CMK (cell line): ENCODE measurements at regions not wholly inside any gene's neighbourhood (a gene's known extent, or its start where the extent isn't known, plus 50 kb on each side); places are given as distances from the start of the nearest gene placed in this dataset.

Source experiments
- DNase-seq: peaks from one replicate; pipeline ENCODE4 v3.0.0-alpha.2; 2010; ENCODE audit warnings: low read depth

DNA sequence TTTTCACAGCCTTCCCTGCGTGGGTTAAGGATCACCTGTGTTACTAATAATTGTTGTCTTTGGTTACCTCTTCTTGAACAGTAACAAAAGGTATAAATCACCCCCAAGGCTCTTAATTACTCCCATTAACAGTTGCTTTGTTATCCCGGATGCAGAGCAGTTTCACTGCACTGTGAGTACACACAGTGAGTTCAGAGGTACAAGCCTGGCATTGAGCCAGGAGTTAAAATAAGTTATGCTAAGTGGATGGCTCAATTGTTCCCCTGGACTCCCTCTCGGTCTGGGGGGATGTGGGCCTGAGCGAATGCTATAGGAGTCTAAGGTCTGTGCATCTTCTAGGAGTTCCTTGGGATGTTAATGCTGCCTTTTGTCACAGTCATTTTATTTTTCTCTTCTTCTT, 258.3 kb downstream of the ATG4C start:
- no peak for DNase-seq

DNA sequence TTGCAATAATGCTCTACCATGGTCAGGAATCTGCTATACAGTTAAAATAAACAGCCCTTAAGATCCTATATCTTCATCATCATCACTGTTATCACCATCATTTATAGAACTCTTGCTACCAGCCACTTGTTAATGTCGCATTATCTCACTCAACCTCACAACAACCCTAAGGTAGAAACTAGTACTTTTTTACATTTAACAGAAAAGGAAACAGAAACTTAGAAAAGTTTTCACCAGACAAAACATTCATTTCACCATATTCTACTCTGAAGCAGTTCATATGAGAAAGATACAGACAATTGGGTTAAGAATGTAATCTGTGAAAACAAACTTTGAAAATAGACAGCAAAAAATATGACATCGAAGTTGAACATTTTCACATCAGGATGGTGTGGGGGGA, 262.6 kb downstream of the ATG4C start:
- no peak for DNase-seq

DNA sequence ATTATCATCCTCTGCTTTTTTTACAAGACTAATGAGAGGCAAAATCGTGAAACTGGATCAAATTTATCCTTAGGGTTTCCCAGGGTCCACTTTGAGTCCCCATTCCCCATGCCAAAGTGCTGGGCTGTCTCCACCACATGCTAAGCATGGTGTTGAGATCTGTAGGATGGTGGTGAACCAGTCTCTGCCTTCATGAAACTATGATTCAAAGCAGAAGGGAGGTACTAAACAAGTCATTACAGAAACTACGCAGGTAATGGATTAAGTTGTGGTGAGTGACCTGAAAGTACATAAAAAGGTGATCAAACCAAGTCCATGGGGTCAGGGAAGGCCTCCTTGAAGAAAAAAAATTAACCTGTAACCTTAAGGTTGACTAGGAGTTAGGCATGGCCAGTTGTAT, 265.2 kb downstream of the ATG4C start:
- DNase-seq = no peak

DNA sequence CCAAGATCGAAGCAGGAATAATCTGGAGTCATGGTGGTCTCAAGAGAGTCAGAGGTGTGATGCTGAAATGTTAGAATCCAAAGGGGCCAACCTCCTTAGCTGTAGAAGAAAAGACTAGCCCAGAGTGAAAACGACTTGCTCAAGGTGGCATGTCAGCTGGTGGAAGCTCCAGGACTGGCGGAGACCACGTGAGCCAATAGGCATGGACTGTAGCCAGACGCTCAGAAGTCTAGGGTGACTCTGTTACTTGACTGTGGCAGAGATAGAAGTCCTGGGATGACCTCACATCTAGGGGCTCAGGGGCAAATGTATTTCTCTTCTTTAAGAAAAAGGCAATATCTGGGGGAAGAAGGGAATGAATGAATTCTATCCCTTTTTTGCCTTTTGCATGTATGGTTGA, 267.4 kb downstream of the ATG4C start:
- no peak for DNase-seq

DNA sequence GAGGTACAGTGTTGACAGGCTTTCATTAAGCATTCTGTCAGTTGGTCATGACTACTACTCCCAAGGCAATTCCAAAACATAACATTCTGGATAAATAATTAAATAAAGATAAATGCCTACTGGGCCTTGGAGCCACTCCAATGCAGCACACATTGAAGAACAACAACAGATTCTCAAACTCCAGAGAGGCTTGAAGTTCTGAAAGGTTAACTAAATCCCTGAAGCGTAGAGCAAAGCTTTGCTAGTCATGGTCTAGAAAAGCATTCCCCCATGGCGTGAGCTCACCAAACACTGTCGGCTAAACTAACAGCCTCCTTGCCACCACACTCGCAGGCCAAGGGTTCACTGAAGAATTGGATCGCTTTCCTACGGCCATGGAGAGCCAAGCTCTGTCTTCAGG, 268.0 kb downstream of the ATG4C start:
- no peak for DNase-seq

DNA sequence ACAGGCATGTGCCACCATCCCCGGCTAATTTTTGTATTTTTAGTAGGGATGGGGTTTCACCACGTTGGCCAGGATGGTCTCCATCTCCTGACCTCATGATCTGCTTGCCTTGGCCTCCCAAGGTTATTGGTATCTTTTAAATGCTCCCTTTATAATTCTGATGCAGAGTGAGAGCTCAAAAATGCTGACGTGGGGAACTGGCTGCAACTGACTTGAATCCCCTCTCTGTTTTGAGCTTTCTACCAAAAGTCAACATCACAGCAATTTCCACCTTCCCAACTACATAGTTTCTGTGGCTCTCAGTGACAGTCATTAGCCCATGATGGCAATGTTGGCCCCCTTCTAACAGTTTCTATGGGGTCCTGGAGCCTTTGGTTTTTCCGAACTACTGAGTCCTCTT, 268.2 kb upstream of the FOXD3 start:
- DNase-seq = no peak

DNA sequence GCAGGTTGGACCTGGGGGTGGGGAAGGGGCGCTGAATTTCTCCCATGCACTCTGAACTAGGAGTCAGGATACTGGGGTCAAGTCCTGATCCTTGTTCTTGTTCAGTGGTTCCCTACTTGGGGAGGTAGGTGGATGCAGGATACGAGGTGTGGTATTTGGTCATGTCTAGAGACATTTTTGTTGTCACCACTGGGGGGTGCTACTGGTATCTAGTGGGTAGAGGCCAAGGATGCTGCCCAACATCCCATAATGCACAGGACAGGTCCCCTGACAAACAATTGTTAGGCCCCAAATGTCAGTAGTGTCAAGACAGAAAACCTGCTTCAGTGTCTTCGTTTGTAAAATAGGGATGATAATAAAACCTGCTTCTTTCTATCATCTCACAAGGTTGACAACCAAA, 259.0 kb upstream of the FOXD3 start:
- no peak for DNase-seq

DNA sequence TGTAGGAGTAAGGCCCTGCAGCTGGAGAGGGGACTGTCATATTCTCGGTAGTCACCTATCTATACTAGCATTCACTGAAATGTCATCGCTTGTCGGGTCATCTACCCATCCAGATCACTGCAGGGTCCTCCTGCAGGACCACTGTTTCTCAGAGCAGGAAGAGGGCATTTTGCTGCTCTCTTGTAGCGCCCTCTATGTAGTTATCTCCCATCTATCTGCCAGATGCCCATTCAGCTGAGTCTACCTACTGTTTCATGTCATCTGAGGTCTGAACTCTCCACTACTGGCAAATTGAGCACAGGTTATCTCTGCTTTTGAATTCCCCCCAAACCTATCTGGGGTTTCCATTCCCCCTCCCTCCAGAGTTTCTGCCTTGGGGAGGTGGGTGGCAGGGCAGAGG, 258.2 kb upstream of the FOXD3 start:
- no peak for DNase-seq

DNA sequence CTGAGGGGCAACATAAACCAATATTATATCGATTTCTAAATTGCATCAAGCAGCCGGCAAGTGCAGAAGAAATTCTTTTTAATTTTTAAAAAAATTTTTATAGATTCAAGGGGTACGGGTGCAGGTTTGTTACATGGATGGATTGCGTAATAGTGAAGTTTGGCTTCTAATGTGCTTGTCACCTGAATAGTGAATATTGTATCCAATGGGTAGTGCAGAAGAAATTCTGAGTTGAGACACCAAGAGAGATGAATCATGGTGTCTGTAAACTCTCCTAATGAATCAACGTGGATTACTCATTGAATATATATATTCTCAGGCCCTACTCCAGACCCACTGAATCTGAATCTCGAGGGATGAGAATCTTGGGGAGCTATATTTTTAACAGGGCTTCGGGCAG, 253.7 kb upstream of the FOXD3 start:
- no peak for DNase-seq

DNA sequence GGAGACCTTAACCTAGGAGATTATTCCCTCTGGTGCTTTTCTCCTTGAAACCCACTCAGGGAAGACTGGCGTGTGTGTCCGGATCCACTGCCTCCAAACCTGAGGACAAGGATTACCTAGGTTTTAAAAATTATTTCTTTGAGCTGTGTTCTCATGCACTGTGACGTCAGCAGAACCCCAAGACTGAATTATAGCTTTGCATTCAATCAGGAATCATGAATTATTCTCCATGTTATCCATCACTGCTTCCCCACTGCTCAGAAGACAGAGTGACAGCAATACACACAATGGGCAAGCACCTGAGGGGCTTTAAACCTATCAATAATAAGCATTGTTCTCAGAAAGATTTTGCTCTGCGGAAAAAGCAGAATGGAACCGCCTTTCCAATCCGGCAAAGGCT, 253.2 kb upstream of the FOXD3 start:
- DNase-seq = no peak

DNA sequence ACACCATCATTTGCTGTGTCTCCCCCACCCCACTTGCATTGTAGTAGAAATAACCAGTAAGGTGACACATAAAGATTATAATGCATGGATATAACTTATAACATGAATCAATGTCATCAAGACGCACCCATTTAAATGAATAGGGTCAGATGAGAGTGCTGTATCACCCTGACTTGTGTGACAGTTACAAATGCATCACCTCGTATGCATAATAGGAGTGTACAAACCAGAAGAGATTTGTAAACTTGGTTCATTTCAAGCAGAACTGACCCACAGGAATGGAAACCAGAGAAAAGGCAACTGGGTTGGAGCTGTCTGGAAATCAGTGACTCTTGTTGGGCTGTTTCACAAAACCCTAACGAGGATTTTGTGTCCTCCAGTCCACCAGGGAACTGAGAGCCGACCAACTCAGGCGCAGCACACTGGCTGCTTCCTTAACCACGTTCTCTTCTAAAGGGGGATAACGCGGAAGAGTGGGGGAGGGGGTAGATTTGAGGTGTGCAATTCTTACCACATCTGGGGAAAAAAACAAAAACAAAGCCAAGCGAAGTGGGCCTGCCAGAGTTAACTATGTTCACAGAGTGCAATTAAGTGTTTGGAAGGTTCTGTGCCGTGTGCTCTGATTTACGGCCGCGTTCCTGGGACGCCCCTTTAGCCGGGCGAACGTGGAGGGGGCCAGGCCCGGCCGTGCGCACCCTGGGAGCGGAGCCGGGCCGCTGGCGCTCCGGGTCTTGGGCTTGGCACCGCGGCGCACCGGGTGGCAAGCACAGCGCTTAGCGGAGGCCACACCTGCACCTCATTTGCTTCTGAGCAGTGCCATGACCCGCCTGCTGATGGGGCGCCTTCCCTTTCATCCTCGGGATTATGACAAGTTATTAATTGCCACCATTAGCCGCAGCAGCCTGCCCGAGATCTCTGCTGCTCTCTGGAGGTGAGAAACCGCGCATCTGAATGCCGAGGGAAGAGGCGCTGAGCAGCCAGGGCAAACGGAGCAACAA, 248.8 kb upstream of the FOXD3 start:
- no peak for DNase-seq

DNA sequence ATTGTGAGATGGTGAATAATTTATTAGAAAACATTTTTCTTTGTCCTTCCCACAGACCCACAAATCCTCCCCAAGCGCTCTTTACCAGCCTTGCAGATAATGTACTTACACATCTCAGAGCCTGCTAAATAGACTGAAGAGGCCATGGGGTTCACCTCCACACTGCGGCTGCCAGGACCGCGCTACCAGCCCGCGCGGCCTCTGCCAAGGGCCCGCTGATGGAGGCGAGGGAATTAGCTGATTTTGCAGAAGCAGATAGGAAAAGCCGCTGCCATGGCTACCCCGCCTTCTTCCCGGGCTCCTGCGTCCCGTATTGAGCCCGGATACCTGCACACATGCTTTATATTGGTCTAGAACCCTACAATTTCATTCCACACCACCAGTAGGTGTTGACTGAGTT, 248.0 kb upstream of the FOXD3 start:
- DNase-seq = no peak

DNA sequence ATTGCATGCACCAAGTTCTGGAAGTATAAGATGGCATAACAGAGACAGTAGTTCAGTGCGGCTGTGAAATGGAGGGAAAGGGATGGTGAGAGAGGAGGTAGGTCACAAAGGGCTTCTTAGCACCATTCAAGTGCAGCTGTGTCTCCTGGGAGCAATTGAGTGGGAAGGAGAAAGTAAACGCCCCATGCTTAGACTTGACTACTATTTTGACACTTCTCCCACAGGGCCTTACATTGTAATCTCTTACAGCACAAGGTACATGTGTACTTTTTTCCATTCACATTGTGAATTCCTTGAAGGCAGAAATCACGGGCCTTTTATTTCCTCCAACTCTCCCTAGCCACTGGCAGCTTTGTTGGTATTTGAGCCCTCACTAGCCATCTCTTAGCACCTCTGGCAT, 239.6 kb upstream of the FOXD3 start:
- DNase-seq = no peak

DNA sequence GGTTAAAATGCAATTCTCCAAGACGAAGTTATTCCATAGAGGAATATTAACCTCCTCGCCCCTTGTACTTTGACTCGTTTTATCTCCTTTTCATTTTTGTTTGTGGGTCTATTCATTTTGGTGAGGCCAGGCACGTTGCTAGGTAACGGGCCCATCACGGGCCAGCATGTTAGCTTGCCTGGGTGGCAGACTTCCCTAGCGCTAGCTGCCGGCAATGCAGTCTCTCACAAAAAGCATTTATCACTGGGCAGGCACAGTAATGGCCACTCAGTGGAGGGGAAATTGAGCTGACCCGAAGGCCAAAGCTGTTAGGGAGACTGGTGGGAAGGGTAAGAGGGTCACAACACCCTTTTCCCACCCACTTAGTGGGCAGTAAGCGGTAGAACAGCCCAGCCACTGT, 234.4 kb upstream of the FOXD3 start:
- no peak for DNase-seq

DNA sequence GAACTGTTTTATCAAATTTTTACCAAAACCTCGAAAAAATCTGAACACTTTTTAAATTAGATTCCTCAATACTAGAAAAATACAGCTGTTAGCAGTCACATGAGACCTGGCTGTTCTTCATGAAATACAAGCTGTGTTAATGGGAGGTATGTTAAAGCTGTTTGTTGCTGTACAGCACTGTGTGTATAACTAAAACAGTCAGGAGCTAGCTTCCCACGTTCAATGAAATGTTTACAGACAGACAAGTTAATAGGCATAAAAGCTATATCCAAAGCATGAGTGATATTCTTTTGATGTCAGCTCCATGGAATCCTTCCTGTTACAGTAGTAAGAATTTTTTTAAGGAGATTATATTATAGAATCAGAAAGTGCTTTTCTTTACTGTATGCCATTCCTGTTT, 223.2 kb upstream of the FOXD3 start:
- no peak for DNase-seq

DNA sequence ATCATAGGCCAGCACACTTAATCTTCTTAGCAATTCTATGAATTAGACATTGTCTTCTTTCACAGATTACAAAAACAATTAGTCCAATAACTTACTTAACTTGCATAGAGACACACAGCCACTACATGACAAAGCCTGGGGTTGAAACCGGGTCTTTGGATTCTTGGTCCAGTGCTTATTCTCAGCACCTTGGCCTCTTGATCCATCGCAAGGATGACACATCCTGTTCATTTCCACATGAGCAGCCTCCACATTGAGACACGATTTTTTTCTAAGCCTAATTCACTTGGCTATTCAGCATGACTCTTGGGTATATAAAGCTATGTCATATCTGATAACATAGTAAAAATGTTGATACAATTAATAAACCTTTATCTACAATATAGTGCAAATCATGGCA, 221.0 kb upstream of the FOXD3 start:
- DNase-seq = no peak

DNA sequence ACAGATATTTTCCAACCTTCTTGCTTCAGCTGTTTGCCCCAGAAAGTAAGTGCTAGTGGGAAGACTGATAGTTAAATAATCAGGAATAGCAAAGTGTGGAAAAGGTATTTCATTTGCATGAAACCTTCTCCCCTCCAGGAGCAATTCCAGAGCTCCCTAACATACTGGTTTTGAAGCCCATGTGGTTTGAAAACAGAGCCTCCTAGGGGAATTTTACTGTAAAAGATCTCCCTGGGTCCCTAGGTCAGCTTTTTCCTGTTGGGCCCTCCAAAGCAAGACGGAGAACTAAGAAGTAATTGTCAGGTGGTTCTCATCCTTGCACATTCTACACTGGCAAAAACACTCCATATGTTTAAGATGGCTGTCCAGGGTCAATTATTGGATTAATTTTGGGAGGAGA, 218.7 kb upstream of the FOXD3 start:
- no peak for DNase-seq

DNA sequence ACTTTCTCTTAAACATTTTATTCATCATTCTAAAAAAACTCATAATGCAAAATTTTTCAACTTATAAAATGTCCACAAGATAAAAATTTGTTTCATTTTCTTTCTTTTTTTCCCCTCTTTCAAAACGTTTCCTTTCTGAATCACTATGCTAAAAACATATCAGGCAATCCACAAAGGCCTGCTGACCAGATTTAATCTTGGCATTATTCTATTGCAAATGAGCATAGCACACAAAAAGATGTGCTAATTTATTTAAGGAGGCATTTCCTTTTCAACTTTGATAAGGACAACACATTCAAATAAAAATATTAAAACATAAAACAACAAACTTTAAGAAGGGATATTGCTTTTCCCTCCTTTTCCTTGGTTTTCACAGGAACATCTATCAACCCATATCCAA, 215.3 kb upstream of the FOXD3 start:
- DNase-seq = no peak

DNA sequence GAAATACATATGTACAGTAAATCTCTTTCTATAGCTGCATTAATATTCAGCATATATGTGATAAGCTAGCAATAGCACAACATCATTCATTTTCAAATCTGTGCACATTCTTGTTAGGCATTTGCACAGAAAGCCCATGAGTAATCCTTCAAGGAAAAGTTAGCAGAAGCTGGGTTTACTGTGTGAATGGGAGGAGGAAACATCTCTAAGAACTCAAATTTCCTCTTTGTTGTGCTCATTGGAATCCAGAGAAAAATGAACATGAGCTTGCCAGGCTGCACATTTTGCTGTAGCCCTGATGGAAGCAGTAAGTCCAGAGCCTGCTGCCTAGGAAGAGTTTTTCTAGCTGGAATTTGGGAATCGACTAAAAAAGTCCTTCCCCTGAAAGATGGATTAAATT, 214.2 kb upstream of the FOXD3 start:
- no peak for DNase-seq

DNA sequence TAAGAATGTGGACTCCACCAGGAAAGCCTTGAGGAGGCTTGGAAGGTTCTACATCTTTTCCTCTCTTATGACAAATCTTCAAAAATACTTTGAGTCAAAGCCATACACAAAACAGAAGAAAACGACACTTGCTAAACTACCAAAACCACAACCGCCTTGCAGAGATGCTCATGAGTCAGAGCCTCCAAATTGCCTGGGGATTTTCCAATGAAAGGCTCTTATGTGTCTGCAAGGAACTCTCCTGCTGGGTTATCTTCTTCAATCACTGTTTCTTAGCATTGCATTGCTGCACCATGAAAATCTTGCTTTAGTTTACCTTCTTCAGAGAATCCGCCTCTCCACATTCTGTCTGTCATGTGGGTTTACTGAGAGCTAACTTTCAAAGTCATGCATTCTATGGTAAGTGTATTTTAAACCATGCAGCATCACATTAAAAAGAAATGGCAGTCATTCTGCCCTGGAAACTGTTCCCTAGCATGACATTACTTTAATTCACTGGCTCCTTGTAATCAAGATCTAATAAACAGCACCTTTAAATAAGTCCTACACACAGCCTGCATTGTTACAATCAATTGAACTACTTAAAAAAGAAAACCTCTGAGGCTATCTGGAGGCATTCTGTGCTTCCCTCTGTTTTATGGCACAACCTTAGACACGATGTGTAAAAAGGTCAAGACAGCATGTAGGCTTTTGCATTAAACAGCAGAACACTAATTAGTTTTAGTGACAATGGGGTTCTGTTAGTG, 210.0 kb upstream of the FOXD3 start:
- DNase-seq = no peak

DNA sequence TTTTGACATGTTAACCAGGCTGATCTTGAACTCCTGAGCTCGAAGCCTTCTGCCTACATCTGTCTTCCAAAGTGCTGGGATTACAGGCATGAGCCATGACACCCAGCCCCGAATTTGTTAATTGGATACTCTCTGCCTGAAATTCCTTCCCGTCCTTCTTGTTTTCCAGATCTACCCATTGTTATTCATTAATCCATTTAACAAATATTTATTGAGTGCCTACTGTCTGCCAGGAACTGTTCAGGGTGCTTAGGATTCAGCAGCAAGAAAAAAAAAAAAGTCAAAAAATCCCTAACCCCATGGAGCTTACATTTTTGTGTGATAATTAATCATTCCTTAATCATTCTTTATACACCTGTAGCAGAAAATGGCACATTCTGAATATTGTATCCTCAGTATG, 206.8 kb upstream of the FOXD3 start:
- no peak for DNase-seq

DNA sequence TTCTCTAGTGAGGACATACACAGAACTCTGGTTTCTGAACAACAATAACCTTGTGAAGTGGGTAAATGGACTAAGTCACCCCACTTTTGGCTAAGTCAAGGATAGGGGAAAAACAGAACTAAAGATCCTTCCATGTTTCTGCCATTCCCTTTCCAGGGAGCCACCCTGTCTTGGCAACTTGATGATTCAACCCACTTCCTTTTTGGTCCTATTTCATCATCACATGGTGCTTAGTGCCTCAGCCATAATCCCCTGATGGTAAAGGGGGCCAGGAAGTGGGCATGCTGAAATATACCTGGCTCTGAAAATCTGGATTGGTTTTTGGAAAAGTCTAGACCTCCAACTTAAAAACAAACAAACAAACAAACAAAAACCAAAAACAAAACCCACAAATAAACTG, 206.4 kb upstream of the FOXD3 start:
- no peak for DNase-seq

DNA sequence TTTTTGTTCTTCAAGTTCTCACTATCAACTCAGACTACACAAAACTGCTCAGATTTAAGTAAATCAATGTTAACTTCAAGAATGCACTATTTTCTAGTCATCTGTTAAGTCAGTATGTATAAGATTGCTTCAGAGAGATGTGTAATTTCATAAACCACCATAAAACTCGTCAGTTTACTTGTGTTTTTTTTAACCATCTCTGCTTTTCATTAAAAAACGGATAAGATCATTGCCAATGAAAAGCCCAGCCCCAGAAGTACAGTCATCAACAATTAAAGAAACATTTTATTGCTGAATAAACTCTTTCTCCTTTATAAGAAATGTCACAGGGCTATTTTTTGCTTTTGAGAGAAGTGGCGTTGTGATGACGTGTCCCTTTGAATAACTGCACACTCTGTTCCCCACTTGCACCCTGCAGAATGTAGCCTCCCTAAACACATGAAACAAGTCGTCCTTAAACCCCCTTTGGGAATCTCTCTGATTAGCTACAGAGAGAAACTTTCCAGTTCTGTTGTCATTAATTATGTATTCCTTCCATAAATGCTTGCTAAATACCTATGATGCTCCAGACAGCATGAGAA, 202.7 kb upstream of the FOXD3 start:
- no peak for DNase-seq
